ENCODE measurements at regions not wholly inside any gene's neighbourhood (a gene's known extent, or its start where the extent isn't known, plus 50 kb on each side); places are given as distances from the start of the nearest gene placed in this dataset.
"Not testable (repeated sequence)": the region's sequence is repeated elsewhere in the genome, so short reads cannot be mapped to it uniquely, and the experiment has no call there.

DNA sequence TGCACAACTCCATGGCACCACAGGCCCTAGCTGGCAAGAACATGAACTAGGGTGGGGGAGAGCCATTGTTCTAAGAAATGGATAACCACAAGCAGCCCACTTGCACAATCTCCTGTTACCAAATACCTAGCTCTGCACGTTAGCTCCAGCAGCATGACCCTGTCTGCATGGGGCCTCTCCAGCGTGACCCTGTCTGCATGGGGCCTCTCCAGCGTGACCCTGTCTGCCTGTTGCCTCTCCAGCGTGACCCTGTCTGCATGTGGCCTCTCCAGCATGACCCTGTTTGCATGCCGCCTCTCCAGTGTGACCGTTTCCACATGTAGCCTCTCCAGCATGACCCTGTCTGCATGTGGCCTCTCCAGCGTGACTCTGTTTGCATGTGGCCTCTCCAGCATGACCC, 356.7 kb downstream of the CNTNAP3B start:
- TF ChIP-seq, protein P1, sequence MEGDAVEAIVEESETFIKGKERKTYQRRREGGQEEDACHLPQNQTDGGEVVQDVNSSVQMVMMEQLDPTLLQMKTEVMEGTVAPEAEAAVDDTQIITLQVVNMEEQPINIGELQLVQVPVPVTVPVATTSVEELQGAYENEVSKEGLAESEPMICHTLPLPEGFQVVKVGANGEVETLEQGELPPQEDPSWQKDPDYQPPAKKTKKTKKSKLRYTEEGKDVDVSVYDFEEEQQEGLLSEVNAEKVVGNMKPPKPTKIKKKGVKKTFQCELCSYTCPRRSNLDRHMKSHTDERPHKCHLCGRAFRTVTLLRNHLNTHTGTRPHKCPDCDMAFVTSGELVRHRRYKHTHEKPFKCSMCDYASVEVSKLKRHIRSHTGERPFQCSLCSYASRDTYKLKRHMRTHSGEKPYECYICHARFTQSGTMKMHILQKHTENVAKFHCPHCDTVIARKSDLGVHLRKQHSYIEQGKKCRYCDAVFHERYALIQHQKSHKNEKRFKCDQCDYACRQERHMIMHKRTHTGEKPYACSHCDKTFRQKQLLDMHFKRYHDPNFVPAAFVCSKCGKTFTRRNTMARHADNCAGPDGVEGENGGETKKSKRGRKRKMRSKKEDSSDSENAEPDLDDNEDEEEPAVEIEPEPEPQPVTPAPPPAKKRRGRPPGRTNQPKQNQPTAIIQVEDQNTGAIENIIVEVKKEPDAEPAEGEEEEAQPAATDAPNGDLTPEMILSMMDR (IDR thresholded peaks at IDR 0.05), result not testable (repeated sequence)
- TF ChIP-seq POLR2A (IDR thresholded peaks at IDR 0.05), result not testable (repeated sequence)
